Upper lobe of left lung (tissue), 6 donors: ENCODE measurements at regions not wholly inside any gene's neighbourhood (a gene's known extent, or its start where the extent isn't known, plus 50 kb on each side); places are given as distances from the start of the nearest gene placed in this dataset.
"Not testable (repeated sequence)": the region's sequence is repeated elsewhere in the genome, so short reads cannot be mapped to it uniquely, and the experiment has no call there.

Experiments used
- ATAC-seq, 2 donors: fragments of 200-7000 bp; cut with Tn5 transposase; one replicate each; pipeline ENCODE4 v1.9.1; 2022; ENCODE audit warnings: mild to moderate bottlenecking in 2 of 2, moderate library complexity in 2 of 2; ENCODE audit not compliant: low FRiP score in 2 of 2
- DNase-seq, 2 donors: peaks; one replicate each; pipeline ENCODE4 v3.0.0-alpha.2; 2019 to 2020
- H3K27ac ChIP-seq, 4 donors: fragments of 200-600 bp; sonication (generic); one replicate each; pipeline ENCODE4 v1.5.1; 2016 to 2019
- H3K27me3 ChIP-seq, 4 donors: fragments of 200-600 bp; sonication (generic); one replicate each; pipeline ENCODE4 v1.5.1; 2017 to 2019
- H3K36me3 ChIP-seq, 4 donors: fragments of 200-600 bp; sonication (generic); one replicate each; pipeline ENCODE4 v1.5.1; 2016 to 2019
- H3K4me1 ChIP-seq, 4 donors: fragments of 200-600 bp; sonication (generic); one replicate each; pipeline ENCODE4 v1.5.1; 2018 to 2019
- H3K4me3 ChIP-seq, 4 donors: fragments of 200-600 bp; sonication (generic); one replicate each; pipeline ENCODE4 v1.5.1; 2017 to 2019; ENCODE audit warnings: mild to moderate bottlenecking in 2 of 4, moderate library complexity in 1 of 4
- H3K9me3 ChIP-seq, 4 donors: fragments of 200-600 bp; sonication (generic); one replicate each; pipeline ENCODE4 v1.5.1; 2018 to 2019
- WGBS, 2 donors: methylation state at CpG; one replicate each; pipeline ENCODE4 v1.1.5; 2017 to 2018; 5-methylcytosine and 5-hydroxymethylcytosine counted together
- donor health status: DM: no; HTN: no; CAD: no; lungs with moderate emphysema.
- donor health status: DM: no; HTN: yes; CAD: no; lungs with severe emphysema.

DNA sequence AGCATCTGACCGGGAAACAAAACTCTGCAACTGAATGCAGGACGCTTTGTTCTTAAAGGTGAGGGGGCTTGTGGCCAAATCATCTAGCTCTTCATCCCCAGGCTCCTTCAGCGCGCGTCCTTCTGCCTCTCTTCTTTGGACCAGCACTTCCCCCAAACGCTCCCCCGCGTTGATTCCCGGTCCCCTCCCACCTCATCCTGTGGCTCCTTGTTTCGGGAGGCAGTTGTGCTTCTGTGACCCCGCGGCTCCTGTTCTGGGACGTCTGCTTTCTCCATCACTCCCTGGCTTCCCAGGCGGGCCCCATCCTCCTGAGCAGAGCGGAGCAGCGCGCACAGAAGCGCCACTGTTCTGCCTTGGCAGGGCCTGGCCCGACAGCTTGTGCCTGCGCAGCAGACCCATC, 109.7 kb upstream of the ZNG1E start:
- H3K9me3 ChIP-seq, H3K27ac ChIP-seq, H3K36me3 ChIP-seq, H3K27me3 ChIP-seq, ATAC-seq, H3K4me1 ChIP-seq, H3K4me3 ChIP-seq: not testable (repeated sequence)
- 39 to 58% methylated on average over 14 to 15 of the region's 20 CpGs for WGBS, 2 donors
- DNase-seq: peak in 1 of 2 donors; percentile 36

DNA sequence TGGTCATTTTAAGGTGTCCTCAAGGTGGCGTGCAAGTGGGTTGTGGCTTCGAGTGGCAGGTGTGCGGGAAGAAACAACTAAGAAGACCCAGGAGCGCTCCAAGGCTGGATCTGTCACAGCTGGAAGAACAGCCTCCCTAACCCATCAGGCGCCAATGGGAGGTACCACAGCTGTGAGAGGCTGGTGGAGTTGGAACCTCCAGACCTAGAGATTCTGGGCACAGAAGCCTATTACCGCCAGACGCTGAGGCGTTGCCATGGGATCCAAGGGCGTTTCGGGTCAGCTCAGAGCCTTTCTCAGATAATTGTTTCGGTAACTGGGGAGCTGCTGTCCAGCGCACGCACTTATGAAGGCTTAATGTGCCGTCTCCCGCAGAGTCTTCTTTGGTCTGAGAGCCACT, 156.7 kb upstream of the ZNG1E start:
- not testable (repeated sequence) for H3K4me3 ChIP-seq, DNase-seq, H3K36me3 ChIP-seq, H3K4me1 ChIP-seq, H3K27ac ChIP-seq, ATAC-seq, H3K27me3 ChIP-seq, H3K9me3 ChIP-seq
- no CpG with 5 or more reads among the region's 15 CpGs for WGBS, 2 donors

DNA sequence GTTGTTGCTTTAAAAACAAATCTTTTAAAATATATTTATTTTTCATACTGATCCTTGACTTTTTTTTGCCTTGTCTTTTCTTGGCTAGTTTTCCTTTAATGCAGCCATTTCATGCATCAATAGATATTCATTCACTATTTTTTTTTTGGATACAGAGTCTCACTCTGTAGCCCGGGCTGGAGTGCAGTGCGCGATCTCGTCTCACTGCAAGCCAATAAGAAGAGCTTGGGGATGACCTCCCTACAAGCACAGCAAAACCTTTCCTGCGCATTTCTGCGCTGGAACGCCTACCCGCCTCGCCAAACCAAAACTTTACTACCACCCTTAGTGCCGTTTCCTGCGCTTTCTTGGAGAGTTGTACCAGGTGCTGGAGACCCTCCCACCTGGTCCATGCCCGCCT, 161.3 kb upstream of the ZNG1E start:
- DNase-seq: peak in 1 of 2 donors; percentile 18
- ATAC-seq, H3K36me3 ChIP-seq, H3K27me3 ChIP-seq, H3K4me1 ChIP-seq, H3K27ac ChIP-seq, H3K9me3 ChIP-seq, H3K4me3 ChIP-seq: not testable (repeated sequence)
- 94% methylated on average over 12 of the region's 12 CpGs for WGBS, 2 donors

- not testable (repeated sequence) for H3K27me3 ChIP-seq, H3K4me1 ChIP-seq, DNase-seq, H3K4me3 ChIP-seq, H3K9me3 ChIP-seq, ATAC-seq, H3K27ac ChIP-seq, H3K36me3 ChIP-seq
These were observed 167.8 kb upstream of the ZNG1E start for GRCh38 chr9:65507897-65508296.

DNA sequence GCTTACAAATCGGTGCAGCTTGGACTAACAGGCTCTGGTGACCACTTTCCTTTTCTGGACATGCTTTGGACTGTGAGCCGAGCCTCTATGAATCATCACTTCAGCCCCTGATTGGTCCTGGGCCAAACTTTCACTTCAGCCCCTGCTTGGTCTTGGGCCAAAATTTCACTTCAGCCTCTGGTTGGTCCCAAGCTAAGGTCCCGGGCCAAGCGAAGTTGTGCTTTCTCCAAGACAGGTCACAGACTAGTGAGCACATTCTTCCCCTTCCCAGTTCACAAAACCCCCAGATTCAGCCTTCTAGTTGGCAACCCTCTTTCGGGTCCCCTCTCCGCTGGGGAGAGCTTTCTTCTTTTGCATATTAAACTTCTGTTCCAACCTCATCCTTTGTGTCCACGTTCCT, 171.0 kb upstream of the ZNG1E start:
- not testable (repeated sequence) for H3K27ac ChIP-seq, H3K4me3 ChIP-seq, ATAC-seq, DNase-seq, H3K27me3 ChIP-seq, H3K36me3 ChIP-seq, H3K4me1 ChIP-seq, H3K9me3 ChIP-seq
- WGBS, 2 donors: 76 to 90% methylated on average over 5 of the region's 7 CpGs

- H3K4me3 ChIP-seq, H3K36me3 ChIP-seq, H3K27ac ChIP-seq, H3K9me3 ChIP-seq, H3K4me1 ChIP-seq, ATAC-seq, H3K27me3 ChIP-seq: not testable (repeated sequence)
- DNase-seq: peak in 1 of 2 donors; percentile 50
- 87 to 94% methylated on average over 15 to 16 of the region's 16 CpGs for WGBS, 2 donors
These were observed 172.0 kb upstream of the ZNG1E start for GRCh38 chr9:65503696-65504095.

- not testable (repeated sequence) for ATAC-seq, H3K9me3 ChIP-seq, H3K4me1 ChIP-seq, H3K27me3 ChIP-seq, H3K27ac ChIP-seq, H3K36me3 ChIP-seq, H3K4me3 ChIP-seq
- peak in 1 of 2 donors; percentile 80 for DNase-seq
- 81 to 82% methylated on average over 12 to 13 of the region's 13 CpGs for WGBS, 2 donors
These were observed 192.8 kb upstream of the ZNG1E start for GRCh38 chr9:65482890-65483289.

- H3K36me3 ChIP-seq, H3K27me3 ChIP-seq, DNase-seq, ATAC-seq, H3K4me3 ChIP-seq, H3K27ac ChIP-seq, H3K9me3 ChIP-seq, H3K4me1 ChIP-seq: not testable (repeated sequence)
- 81 to 92% methylated on average over 5 to 9 of the region's 10 CpGs for WGBS, 2 donors
These were observed 194.4 kb upstream of the ZNG1E start for GRCh38 chr9:65481291-65481690.

- DNase-seq, H3K27ac ChIP-seq, H3K9me3 ChIP-seq, ATAC-seq, H3K4me1 ChIP-seq, H3K4me3 ChIP-seq, H3K36me3 ChIP-seq, H3K27me3 ChIP-seq: not testable (repeated sequence)
- WGBS, 2 donors: 84% methylated on average over 6 of the region's 7 CpGs; no CpG with 5 or more reads in 1 of the 2 donors
These were observed 189.9 kb upstream of the FOXD4L5 start for GRCh38 chr9:65474891-65475290.

DNA sequence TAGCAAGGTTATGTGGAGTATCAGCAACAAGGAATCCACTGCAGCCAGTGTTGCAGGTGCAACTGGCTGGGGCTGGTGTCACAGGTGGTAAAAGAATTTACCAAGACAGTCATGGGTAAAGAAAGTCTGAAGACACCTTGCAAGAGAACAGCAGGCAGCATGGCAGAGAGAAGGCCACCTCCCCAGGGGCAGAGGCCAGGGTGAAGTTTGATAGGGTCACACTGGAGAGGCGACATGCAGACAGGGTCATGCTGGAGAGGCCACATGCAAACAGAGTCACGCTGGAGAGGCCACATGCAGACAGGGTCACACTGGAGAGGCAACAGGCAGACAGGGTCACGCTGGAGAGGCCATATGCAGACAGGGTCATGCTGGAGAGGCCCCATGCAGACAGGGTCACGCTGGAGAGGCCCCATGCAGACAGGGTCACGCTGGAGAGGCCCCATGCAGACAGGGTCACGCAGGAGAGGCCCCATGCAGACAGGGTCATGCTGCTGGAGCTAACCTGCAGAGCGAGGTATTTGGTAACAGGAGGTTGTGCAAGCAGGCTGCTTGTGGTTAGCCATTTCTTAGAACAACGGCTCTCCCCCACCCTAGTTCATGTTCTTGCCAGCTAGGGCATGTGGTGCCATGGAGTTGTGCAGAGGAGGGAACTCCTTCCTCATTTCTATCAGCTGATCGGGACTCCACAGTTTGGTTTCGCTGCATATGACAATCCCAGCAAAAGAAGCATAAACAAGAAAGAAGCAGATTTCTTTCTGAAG, 188.2 kb upstream of the FOXD4L5 start:
- not testable (repeated sequence) for H3K4me3 ChIP-seq, ATAC-seq, H3K4me1 ChIP-seq, H3K9me3 ChIP-seq, H3K36me3 ChIP-seq, H3K27ac ChIP-seq, H3K27me3 ChIP-seq
- peak in 1 of 2 donors; percentile 50 for DNase-seq
- WGBS, 2 donors: 45 to 59% methylated on average over 9 to 10 of the region's 10 CpGs

DNA sequence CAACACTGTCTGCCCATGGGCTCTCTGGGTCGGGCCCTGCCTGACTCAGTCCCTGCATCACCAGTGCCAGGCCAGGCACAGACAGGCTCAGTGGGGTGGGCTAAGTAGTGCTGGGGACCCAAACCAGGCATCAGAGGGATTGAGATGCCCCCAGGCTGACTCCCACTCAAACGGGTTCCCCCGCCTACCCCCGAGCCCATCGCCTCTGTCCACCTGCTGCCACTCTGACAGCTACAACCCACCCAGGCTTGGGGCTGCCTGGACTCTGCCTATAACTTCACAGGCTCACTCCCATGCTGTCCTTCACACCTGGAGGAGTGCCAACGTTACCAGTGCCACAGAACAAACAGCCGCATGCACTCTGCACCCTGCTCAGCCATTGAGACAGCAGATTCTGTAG, 186.1 kb upstream of the FOXD4L5 start:
- not testable (repeated sequence) for ATAC-seq, H3K9me3 ChIP-seq, H3K36me3 ChIP-seq, DNase-seq, H3K4me3 ChIP-seq, H3K4me1 ChIP-seq, H3K27me3 ChIP-seq, H3K27ac ChIP-seq
- WGBS, 2 donors: 67 to 68% methylated on average over 4 of the region's 7 CpGs

GRCh38 chr9:65466911-65467734, 182.1 kb upstream of the FOXD4L5 start:
- ATAC-seq, H3K9me3 ChIP-seq, H3K27me3 ChIP-seq, H3K4me1 ChIP-seq, H3K36me3 ChIP-seq, H3K4me3 ChIP-seq, H3K27ac ChIP-seq: not testable (repeated sequence)
- DNase-seq: peak in 1 of 2 donors; percentile 75
- WGBS, 2 donors: 92 to 93% methylated on average over 23 to 52 of the region's 55 CpGs

- not testable (repeated sequence) for H3K36me3 ChIP-seq, ATAC-seq, H3K4me1 ChIP-seq, H3K27me3 ChIP-seq, H3K27ac ChIP-seq, H3K4me3 ChIP-seq, H3K9me3 ChIP-seq
- WGBS, 2 donors: 88 to 90% methylated on average over 17 of the region's 17 CpGs
- peak in 1 of 2 donors; percentile 46 for DNase-seq
These were observed 180.4 kb upstream of the FOXD4L5 start for GRCh38 chr9:65465246-65465895.
